GM18873 (cell line): ENCODE measurements at regions not wholly inside any gene's neighbourhood (a gene's known extent, or its start where the extent isn't known, plus 50 kb on each side); places are given as distances from the start of the nearest gene placed in this dataset.

Experiments
- ATAC-seq: cut with Tn5 transposase; IDR thresholded peaks from one replicate; pipeline ENCODE4 v1.9.1; 2021; ENCODE audit warnings: mild to moderate bottlenecking, moderate library complexity, moderate number of reproducible peaks; ENCODE audit not compliant: unreplicated experiment, low FRiP score

DNA sequence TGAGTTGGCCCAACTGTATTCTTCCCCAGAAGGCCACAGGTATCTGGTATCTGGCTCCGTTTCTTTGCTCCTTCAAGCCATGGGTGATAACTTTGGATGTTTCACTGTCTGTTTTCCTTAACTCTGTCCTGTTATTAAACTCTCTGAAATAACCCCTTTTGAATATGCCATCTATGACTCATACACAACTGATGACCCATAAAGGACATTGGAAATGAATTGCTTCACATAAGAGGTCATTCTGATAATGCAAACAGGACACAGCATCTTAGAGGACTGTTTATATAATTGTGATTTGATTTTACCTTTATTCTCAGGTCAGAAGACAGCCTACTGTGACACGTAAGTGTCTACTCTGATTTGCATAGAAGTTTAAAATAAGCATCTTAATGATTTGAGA lies 227.7 kb downstream of the VEGFC start:
- ATAC-seq, result no peak

DNA sequence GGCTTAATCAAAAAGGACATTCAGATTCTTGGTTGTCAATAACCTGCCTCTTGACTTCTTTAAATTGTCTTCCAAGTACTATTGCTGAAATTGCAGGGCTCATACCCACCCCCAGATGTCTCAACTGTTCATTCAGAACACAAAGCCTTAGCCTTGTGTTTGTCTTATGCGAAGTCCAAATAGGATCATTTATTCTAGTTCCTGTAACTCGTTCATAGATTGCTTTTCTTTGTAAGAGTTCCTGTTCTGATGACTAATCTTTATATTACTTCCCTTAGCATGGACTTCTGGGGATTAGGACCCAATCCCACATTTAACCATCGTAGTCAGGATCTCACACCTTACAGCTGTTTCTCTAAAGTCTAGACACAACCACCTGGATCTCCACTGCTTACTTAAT lies 226.0 kb downstream of the VEGFC start:
- no peak for ATAC-seq

DNA sequence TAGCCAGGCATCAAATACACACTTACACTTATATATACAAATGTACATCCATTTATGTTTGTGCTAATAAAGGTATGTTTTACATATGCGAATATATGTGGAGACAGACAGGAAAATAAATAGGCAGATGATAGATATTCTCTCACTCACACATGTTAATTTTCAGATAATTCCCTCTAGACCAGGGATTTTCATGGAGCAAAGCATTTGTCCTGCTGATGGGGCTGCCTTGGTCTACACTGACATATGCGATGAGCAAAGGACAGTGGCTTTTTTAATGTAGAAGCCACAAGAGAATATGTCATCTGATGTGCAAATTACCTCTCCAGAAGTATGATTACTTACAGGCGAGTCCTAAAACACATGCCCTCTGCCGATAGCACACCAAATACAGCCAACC lies 224.5 kb downstream of the VEGFC start:
- ATAC-seq, result no peak

DNA sequence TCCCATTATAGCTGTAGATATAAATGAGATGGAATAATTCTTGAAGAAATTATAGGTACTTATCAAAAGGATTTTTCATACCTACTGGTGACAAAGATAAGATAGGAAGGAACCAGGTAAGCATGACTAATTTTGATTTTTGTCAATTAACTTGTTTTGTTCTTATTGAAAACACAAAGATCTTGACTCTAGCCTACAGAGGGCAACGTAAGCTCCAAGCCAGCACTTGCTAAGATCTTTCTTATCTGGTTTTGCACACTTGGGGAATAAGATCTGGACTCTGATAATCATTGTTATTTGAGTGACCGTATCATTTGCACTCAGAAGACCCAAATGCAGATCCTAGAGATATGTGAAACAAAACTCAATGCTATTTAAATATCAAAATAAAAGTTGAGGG lies 223.4 kb downstream of the VEGFC start:
- no peak for ATAC-seq

DNA sequence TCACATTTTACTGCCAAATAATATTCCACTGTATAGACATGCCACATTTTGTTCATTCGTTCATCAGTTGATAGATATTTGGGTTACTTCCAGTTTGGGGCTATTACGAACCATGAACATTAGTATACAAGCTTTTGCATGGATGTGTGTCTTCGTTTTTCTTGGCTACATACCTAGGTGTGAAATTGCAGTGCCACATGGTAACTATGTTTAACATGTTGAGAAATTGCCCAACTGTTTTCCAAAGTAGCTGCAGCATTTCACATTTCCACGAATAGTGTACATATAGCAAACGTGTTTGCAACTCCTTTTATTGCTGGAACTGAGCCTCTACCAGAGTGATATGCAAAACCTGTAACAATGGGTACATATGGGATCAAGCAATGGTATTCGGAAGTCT lies 221.5 kb downstream of the VEGFC start:
- ATAC-seq, result no peak

DNA sequence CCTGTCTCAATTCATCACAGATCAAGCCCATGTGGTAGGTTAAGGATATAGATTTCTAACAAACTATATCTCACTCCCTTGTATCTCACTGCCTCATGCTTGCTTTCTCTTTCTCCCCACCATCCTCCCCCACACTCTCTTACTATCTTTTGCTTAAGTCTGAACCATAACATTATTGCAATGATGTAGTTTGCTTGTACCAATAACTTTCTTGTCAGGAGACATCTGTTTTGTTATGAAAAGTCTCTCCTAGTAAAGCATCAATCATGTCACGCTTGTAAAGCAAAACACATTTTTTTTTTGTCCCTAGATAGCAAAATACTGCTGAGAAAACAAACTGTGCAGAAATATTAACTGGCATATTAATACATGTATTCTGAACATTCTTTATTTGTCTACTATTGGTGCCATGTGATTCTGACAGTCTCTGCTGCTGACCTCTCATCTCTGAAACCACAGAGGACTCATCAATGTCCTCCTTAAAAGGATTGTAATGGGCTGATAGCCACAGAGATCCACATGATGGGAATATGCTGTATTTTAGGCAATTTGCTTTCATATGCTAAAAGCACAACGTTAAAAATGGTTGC lies 217.5 kb downstream of the VEGFC start:
- no peak for ATAC-seq

DNA sequence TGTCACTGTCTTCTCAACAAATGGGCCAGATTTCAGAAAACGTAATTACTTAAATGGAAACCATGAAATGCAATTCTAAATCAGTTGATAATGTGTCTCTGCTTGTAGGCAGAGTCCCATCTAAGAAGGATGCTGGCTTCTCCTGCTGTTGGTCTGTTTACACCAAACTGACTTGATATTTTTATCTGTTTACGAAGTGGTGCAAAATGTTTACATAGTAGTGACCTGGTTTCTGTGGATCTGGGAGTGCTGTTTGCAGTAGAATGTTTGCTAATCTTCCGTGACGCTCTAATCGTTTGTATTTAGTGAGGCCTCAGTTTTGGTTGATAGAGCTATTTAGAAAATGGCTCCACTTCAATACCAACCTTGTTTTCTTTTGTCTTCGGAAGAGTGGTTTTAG lies 213.5 kb downstream of the VEGFC start:
- no peak for ATAC-seq

DNA sequence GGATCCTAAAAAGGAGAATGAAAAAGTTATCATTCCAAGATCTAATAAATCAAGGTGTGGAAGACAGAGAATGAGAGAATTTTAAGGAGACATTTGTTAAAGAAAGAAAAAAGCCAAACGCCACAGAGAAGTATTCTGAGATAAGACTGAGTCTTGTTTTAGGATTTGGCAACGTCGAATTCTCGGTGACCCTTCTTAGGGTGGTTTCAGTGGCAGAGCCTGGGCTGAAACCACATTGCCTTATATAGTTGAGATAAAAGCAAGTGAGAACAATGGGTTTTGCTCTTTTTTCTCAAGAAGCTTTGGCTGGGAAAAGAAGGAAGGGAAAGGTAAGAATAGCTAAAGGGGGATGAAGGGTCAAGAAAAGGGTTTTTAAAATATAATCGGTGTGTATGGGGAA lies 209.4 kb downstream of the VEGFC start:
- no peak for ATAC-seq

DNA sequence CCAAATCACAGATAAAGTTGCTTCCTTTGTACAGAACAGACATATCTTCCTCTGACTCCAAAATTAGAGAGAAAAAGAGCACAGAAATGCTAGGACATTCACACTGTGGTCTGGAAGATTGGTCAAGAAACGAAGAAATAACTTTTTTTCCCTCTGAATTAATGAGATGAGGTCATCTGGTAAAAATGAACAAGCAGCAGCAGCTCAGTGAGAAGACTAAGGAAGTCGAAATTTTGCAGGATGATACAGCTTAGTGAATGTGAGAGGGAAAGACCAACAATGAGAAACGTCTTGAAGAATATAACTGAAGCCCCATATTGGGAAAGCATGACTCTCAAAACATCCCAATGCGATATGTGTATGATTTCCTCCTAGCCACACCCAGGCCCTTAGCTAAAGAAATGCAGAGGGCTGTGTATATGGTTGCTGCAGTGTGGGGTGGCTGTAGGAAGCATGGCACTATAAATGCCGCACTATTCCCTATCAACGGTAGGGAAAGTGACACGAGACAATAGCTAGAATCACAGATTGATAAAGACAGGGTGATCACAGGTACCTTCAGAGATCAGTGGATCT lies 208.6 kb downstream of the VEGFC start:
- ATAC-seq, result no peak

DNA sequence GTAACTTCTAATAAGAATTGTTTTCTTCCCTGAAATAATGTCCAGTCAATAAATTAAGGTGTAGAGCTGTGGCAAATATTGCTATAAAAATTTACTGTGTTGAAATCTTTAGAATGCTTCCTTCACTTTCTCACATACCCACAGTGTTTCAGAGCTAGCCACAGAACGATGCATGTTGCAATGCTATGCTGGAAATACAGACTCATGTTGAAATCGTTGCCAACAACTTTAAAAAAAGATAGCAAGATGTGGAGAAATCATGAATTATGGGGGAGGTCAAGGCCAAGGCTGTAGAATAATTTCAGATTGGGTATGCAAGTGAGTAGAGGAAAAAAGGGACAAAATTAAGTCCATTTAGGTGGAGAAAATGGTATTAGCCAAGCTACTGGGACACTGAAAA lies 204.8 kb downstream of the VEGFC start:
- ATAC-seq, result no peak

DNA sequence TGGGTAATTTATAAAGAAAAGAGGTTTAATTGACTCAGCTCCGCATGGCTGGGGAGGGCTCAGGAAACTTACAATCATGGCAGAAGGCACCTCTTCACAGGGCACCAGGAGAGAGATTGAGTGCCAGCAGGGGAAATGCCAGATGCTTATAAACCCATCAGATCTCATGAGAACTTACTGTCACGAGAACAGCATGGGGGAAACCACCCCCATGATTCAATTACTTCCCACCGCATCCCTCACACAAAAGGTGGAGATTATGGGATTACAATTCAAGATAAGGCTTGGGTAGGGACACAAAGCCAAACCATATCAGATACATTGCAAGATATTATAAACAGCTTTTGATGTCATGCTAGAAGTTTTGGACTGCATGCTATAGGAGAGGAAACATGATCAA lies 204.3 kb downstream of the VEGFC start:
- no peak for ATAC-seq

DNA sequence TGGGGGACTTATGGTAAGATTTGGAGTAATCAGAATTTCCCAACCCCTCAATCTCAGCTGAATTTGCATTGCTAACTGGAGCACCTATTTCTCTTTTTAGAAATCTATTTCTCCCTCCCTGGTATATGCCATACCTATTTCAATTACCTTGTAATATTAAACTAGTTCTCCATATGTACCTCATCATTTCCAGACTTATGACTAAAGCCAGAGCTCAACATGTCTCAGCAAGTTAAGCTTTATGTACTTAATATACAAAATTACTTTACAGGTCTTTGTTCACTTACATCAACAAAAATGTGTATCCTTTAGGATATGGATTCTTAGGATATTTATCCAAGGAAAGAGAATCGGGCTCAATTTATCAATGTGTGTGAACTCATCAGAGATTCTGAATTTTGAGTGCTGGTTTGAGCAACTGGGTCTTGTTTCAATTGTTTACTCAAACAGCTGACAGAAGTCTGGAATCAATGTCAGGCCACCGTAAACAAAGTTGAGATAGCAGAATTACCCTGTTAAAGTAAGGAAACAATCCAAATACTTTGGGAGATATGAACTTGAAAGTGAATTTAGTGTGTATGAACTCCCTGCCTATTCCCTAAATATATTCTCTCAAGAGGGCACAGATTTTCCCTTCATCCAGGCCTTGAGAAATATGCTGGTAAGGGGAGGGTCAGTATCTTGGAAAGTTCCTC lies 199.6 kb downstream of the VEGFC start:
- no peak for ATAC-seq

DNA sequence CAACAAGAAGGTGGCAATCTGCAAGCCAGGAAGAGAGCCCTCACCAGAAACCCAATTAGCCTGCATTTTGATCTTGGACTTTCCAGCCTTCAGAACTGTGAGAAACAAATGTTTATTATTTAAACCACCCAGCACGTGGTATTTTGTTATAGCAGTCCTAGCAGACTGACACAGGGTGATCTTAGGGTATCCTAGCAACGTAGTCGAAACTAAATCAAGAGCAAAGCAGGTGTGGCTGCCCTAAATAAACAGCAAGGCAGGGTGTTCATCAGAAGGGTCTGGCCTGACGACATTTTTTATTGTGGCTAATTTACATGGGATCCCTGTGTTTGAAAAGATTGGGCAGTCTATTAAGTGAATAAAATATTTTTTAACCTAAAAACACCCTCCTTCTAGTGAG lies 198.8 kb downstream of the VEGFC start:
- ATAC-seq, result no peak

DNA sequence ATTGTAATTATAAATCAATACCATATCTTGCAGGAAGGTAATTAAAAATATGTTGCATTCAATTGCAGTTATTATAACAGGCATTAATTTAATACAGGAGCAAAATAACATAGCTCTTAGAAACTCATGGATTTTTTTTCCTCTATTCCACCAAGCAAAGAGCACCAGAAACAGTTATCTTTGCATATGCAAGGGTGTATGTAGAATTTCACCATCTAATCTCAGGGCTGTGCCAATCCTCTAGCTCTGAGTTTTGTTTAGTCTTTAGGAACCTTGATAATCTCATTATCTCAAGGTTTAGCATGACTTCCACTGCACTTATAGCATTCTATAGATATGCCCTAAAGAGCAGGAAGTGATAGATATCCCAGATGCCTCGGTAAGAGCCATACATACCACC lies 197.5 kb downstream of the VEGFC start:
- ATAC-seq, result no peak

DNA sequence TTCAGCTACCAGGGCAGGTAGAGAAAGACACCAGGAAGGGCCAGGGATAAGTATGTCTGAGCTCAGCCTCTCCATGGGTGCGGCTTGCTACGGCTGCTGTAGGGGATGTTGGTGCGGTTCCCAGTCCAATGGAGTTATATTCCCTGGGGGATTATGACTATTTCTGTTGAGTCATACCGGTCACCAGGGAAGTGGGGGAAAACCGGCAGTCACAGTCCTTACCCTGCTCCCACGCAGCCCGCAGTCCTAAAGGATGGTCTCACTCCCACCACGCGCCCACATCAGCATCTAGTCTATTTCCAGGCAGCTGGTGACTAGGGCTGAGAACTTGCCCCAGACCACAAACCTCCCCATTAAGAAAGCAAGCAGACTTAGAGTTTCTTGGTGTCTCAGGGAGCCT lies 191.6 kb downstream of the VEGFC start:
- no peak for ATAC-seq

DNA sequence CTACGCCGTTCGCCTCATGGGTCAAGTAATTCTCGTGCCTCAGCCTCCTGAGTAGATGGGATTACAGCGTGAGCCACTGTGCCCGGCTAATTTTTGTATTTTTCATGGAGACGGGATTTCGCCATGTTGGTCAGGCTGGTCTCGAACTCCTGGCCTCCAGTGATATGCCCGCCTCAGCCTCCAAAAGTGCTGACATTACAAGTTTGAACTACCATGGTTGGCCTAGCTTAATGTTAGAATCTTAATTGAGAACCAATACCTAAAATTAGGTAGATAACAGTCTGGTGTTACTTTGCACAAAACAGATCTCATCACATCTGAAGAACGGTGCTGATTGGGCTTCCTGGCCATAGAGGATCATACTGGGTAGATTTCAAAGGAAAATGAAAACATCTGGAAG lies 184.9 kb downstream of the VEGFC start:
- no peak for ATAC-seq

DNA sequence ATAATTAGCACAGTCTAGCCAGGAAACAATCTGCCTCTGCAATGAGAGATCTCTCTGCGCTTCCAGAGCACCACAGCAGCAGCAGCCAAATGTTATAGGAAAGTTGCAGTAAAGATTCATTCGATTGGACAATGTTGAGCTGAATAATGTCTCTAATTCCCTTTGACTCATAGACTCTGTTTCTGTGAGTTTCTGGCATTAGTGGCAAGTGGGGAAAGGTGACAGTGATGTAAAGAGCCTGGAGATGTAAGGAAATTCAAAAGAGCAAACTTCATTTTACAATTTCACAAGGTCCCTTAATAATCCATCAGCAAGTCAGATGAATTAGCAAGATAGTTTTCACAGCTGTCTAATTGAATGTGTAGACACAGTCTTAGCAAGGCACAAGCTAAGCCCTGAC lies 184.4 kb downstream of the VEGFC start:
- no peak for ATAC-seq

DNA sequence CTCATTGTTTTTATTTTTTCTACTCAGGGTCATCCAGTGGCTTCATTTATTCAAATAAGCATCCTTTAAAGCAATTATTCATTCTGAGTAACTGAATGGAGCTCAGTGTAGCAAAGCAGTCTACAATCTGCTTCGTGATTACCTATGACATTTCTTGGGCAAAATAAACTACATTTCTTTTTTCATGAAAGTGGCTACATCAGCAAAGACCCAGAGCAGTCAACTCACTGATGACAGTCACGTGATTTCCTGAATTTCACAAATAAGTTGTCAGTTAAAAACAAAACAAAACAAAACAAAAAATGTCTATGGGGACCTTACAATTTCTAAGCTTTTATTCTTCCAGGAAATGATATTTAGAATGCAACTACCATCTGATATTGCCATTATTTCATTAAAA lies 182.1 kb downstream of the VEGFC start:
- no peak for ATAC-seq

DNA sequence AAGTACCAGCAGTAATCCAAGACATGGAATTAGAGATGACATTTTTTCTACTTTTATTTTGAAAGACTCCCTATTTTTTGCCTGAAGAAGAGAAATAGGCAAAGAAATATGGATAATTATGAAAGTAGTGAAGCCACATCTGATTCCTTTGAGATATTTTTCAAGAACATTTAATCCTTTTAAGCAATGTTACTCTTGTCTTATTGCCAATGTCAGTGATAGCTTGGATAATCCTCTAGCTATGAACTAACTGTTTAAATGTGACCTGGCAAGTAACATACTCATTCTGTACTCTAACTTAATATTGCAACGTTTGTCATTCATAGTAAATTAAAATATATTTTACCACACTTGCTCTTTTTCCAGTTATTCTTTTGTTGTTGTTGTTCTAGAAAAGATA lies 181.3 kb downstream of the VEGFC start:
- ATAC-seq, result no peak

DNA sequence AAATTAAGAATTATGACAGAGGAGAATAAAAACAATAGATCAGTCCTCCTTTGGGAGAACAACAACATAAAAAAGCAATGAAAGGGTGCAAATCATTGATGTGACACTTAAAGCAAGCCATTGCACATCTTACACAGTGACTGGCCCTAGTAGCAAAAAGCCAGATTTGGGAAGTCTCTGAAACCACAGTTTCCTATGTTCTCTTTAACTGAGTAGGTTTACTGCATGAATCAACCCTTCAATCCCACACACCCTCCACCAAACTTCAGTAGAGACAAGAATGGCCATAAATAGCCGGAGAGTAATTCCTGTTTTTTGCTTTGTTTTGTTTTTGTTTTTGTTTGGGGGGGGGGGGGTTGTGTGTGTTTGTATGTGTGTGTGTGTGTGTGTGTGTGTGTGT lies 180.8 kb downstream of the VEGFC start:
- ATAC-seq, result no peak

DNA sequence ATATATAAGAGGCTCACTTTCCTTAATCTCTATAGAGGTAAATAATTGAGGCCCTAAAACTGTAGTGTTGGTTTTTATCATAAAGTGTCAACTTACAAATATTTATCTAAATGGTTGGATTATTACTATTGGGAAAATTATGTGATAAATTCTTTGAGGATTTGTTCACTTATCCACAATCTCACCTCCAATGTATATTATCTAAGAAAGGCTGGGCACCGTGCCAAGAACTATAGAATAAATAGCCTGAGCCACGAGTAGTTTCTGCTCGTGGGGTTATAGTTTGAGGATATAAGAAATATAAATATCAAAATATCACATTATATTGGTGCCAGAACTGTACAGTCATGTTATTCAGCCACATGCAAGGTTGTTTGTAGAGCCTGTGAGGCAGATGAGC lies 177.9 kb downstream of the VEGFC start:
- ATAC-seq, result no peak

DNA sequence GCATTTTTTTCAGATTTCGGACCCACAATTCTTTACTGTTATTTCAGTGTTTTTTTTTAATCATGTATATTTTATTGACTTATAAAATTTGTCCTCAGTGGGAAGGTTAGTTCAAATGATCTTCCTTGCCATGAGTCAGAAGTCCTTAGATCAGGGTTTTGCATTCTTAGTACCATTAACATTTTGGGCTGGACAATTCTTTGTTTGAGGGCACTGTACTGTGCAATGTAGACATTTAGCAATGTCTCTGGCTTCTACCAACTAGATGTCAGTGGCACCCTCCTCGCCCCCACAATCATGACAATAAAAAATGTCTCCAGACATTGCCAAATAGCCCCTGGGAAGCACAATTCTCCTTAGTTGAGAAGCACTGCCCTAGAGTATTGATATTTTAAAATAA lies 176.6 kb downstream of the VEGFC start:
- no peak for ATAC-seq
